Panc1 (cell line): ENCODE measurements at regions not wholly inside any gene's neighbourhood (a gene's known extent, or its start where the extent isn't known, plus 50 kb on each side); places are given as distances from the start of the nearest gene placed in this dataset.

ENCODE experiments used
- ATAC-seq: fragments of 200-7000 bp; cut with Tn5 transposase; 2 replicates; pipeline ENCODE4 v1.9.1; 2020; ENCODE audit warnings: mild to moderate bottlenecking, moderate library complexity
- BruUV-seq: library from RNA; stranded (reverse); fragments of 400-500 nt; replicated peaks from 2 replicates; lab custom pipeline; 2021; lab: Mats Ljungman, UMichigan
- CTCF ChIA-PET: fragments of 300-600 bp; sonication (Branson Sonifier 250); formaldehyde crosslinking; loops from one replicate; lab custom pipeline; 2022; ENCODE audit warnings: antibody characterized with exemption; lab: Charles Lee
- POLR2A ChIA-PET: fragments of 300-600 bp; sonication (Branson Sonifier 250); formaldehyde crosslinking; loops from one replicate; lab custom pipeline; 2022; ENCODE audit warnings: antibody characterized with exemption; lab: Charles Lee
- DNase-seq: peaks from one replicate; pipeline ENCODE4 v3.0.0-alpha.2; 2010; ENCODE audit warnings: low read depth, low spot score
- H3K27ac ChIP-seq: 2 replicates; pipeline ENCODE4 v1.5.1; 2011; ENCODE audit warnings: mild to moderate bottlenecking, low read length, inconsistent platforms
- H3K27me3 ChIP-seq: fragments of 200-500 bp; sonication (Bioruptor generic); 2 replicates; pipeline ENCODE4 v1.6.0; 2014; ENCODE audit warnings: low read length, inconsistent platforms; ENCODE audit not compliant: control insufficient read depth, insufficient read depth
- H3K36me3 ChIP-seq: fragments of 200-500 bp; sonication (Bioruptor generic); 2 replicates; pipeline ENCODE4 v1.5.1; 2014; ENCODE audit warnings: inconsistent platforms, mild to moderate bottlenecking, low read length, moderate library complexity; ENCODE audit not compliant: control insufficient read depth, insufficient read depth
- H3K4me1 ChIP-seq: 2 replicates; pipeline ENCODE4 v1.5.1; 2011; ENCODE audit warnings: inconsistent platforms, mild to moderate bottlenecking, low read length, moderate library complexity; ENCODE audit not compliant: control insufficient read depth, insufficient read depth
- H3K4me3 ChIP-seq, 2 experiments: 2 replicates each; pipeline ENCODE4 v1.5.1; 2011 to 2012; ENCODE audit warnings: low read depth in 2 of 2, low read length in 2 of 2, mild to moderate bottlenecking in 2 of 2, inconsistent platforms in 1 of 2, moderate library complexity in 1 of 2
- H3K9me3 ChIP-seq: fragments of 200-500 bp; sonication (Bioruptor generic); 2 replicates; pipeline ENCODE4 v1.5.1; 2014; ENCODE audit warnings: low read depth, mild to moderate bottlenecking, inconsistent platforms, low read length, moderate library complexity; ENCODE audit not compliant: control insufficient read depth, insufficient read depth
- POLR2AphosphoS5 ChIP-seq: IDR thresholded peaks from 2 replicates; pipeline ENCODE4 v1.6.1; 2012; ENCODE audit warnings: mild to moderate bottlenecking, low read depth, low read length, moderate library complexity
- REST ChIP-seq, 2 experiments: IDR thresholded peaks; 2 replicates each; pipeline ENCODE4 v1.6.1; 2011 to 2012; ENCODE audit warnings: low read depth in 2 of 2, control low read depth in 1 of 2, low read length in 1 of 2, mild to moderate bottlenecking in 1 of 2, moderate library complexity in 1 of 2; ENCODE audit not compliant: insufficient read depth in 1 of 2
- SIN3A ChIP-seq: IDR thresholded peaks from 2 replicates; pipeline ENCODE4 v1.6.1; 2012; ENCODE audit warnings: low read depth, mild to moderate bottlenecking, low read length, moderate library complexity, borderline replicate concordance; ENCODE audit not compliant: insufficient read depth
- TCF7L2 ChIP-seq: IDR thresholded peaks from 2 replicates; pipeline ENCODE4 v1.6.1; 2011; ENCODE audit warnings: mild to moderate bottlenecking, low read depth, low read length, inconsistent platforms
- in situ Hi-C: cut with HindIII; loops from 2 replicates; pipeline ENCODE4 v1.10.0; 2016; ENCODE audit warnings: low sequenced_read_pairs, low pct_unique_long_range_greater_than_20kb
- intact Hi-C: fragments of 100-400 bp; cut with micrococcal nuclease; formaldehyde crosslinking; loops from one replicate; pipeline ENCODE4 v1.10.0; 2022; ENCODE audit not compliant: unreplicated experiment
- TF ChIP-seq, protein P1 (sequence below): fragments of 450-650 bp; IDR thresholded peaks from 2 replicates; pipeline ENCODE4 v1.5.1; 2017; ENCODE audit warnings: mild to moderate bottlenecking

- DNase-seq (no peak), ATAC-seq (no peak)
- in situ Hi-C loops, result no loop called here
- Histone ChIP-seq H3K36me3 (no peaks in the 10 kb centered on the region), H3K4me1 (no peaks in the 10 kb centered on the region), H3K9me3 (no peaks in the 10 kb centered on the region), H3K27ac (no peak overlapping the region), H3K27me3 (no peaks in the 10 kb centered on the region), H3K4me3 (no peak overlapping the region)
- TF ChIP-seq, protein P1, sequence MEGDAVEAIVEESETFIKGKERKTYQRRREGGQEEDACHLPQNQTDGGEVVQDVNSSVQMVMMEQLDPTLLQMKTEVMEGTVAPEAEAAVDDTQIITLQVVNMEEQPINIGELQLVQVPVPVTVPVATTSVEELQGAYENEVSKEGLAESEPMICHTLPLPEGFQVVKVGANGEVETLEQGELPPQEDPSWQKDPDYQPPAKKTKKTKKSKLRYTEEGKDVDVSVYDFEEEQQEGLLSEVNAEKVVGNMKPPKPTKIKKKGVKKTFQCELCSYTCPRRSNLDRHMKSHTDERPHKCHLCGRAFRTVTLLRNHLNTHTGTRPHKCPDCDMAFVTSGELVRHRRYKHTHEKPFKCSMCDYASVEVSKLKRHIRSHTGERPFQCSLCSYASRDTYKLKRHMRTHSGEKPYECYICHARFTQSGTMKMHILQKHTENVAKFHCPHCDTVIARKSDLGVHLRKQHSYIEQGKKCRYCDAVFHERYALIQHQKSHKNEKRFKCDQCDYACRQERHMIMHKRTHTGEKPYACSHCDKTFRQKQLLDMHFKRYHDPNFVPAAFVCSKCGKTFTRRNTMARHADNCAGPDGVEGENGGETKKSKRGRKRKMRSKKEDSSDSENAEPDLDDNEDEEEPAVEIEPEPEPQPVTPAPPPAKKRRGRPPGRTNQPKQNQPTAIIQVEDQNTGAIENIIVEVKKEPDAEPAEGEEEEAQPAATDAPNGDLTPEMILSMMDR, result no peak
- no peak for TF ChIP-seq SIN3A
- no peak for TF ChIP-seq TCF7L2
- no peak for TF ChIP-seq REST (IDR thresholded peaks at IDR 0.05; ENCODE audit: insufficient read depth in 1 of 2, low read depth in 2 of 2, low read length in 1 of 2)
- TF ChIP-seq POLR2AphosphoS5, result no peak
- no TSS peak for BruUV-seq
- POLR2A ChIA-PET, result no interaction called here
- CTCF ChIA-PET, result no interaction called here
- intact Hi-C loops, result no loop called here
These were observed 166.7 kb upstream of the PRKCQ start for GRCh38 chr10:6746782-6747181.

DNA sequence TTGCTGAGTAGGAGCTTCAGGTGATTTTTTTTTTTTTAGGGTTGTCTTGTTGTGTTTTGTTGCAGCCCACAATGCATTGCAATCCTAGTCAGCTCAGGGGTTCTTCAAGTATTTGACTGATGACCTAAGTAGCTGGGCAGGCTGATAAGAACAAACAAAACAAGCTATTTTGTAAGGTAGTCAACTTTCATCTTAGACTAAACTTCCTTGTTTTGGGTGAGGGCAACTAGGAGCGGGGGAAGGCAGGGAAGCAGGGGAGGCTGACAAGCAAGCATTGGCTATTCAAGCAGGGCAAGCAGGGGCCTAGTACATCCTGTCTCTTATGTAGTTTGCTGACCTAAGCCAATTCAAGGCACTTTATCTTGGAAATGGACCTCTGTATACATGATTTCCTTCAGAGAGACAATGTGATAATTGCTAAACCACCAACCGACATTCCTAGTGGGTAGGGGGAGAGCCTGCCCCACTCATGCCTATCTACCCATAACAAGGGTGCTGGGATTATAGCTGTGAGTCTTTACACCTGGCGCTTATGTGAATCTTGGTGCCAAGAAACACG, 163.3 kb upstream of the PRKCQ start:
- ATAC-seq (no peak), DNase-seq (no peak)
- Histone ChIP-seq H3K4me3 (no peak overlapping the region), H3K4me1 (no peaks in the 10 kb centered on the region), H3K9me3 (no peaks in the 10 kb centered on the region), H3K27ac (no peak overlapping the region), H3K36me3 (no peaks in the 10 kb centered on the region), H3K27me3 (no peaks in the 10 kb centered on the region)
- intact Hi-C loops, result no loop called here
- POLR2A ChIA-PET, result no interaction called here
- no TSS peak for BruUV-seq
- CTCF ChIA-PET, result no interaction called here
- no peak for TF ChIP-seq SIN3A
- TF ChIP-seq POLR2AphosphoS5, result no peak
- TF ChIP-seq TCF7L2, result no peak
- in situ Hi-C loops, result no loop called here

- ChIA-PET POLR2A (no interaction called here), CTCF (no interaction called here)
- no peak for ATAC-seq
- intact Hi-C loops (no loop called here), in situ Hi-C loops (no loop called here)
- no TSS peak for BruUV-seq
- TF ChIP-seq SIN3A (no peak), REST (IDR thresholded peaks at IDR 0.05; ENCODE audit: insufficient read depth in 1 of 2, low read depth in 2 of 2, low read length in 1 of 2) (no peak), POLR2AphosphoS5 (no peak), TCF7L2 (no peak)
- TF ChIP-seq, protein P1, result no peak
- Histone ChIP-seq H3K4me3 (no peak overlapping the region), H3K36me3 (no peaks in the 10 kb centered on the region), H3K27me3 (no peaks in the 10 kb centered on the region), H3K9me3 (no peaks in the 10 kb centered on the region), H3K27ac (no peak overlapping the region), H3K4me1 (no peaks in the 10 kb centered on the region)
- no peak for DNase-seq
These were observed 161.5 kb upstream of the PRKCQ start for GRCh38 chr10:6741541-6741941.
